Omental fat pad (tissue), 3 donors: ENCODE measurements at regions not wholly inside any gene's neighbourhood (a gene's known extent, or its start where the extent isn't known, plus 50 kb on each side); places are given as distances from the start of the nearest gene placed in this dataset.
"Not testable (repeated sequence)": the region's sequence is repeated elsewhere in the genome, so short reads cannot be mapped to it uniquely, and the experiment has no call there.

Experiments used
- ATAC-seq: fragments of 150-250 bp; one replicate; pipeline ENCODE4 v1.9.1; 2016; ENCODE audit warnings: mild to moderate bottlenecking, moderate library complexity; ENCODE audit not compliant: low FRiP score
- DNase-seq: peaks from one replicate; pipeline ENCODE4 v3.0.0-alpha.2; 2019; ENCODE audit warnings: low spot score
- TF ChIP-seq, protein P1 (sequence below), 3 donors: fragments of 450-650 bp; IDR thresholded peaks; one replicate each; pipeline ENCODE4 v1.5.1; 2016 to 2017; ENCODE audit warnings: antibody characterized with exemption in 3 of 3, mild to moderate bottlenecking in 3 of 3, moderate library complexity in 2 of 3

DNA sequence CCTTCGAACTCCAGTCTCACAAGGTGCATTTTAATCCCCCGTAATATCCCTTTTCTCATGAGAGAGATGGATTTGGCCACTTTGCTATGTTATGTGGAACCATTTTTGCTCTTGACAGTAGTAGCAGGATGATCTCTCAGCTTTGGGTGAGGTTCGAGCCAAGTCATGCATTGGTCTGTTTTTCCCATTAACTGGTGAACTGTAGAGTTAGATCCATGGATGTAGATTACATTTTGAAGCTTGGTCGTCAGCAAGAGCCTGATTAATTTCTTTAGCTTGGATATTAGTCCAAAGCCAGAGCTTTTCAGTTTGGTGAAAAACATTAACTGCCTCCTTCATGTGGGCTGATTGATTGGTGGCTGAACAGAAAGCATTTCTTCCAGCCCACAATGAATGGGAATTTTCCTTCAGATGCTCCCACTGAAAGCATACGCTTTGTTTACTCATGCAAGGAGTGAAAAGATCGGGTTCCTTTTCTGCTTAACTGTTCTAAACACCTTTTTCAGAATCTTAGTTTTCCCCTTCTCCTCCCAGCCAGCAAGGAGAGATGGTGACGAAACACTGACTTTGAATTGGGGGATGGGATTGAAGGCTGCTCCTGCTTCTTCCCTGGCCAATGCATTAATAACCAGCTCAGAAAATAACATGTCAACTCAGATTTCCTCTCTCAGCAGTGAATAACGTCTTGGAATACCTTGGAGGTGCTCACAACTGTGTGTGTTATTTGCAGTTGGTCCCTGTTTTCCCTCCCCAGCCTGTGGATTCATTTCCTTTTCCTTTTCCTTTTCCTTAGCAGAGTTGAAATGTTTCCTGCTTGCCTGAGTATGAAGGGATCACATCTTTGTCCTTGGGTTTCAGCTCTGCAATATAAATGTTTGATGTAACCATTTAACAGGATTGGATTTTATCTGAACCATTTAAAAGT is 351.8 kb upstream of the FZD8 start:
- ATAC-seq (no peak), DNase-seq (no peak)
- TF ChIP-seq, protein P1, sequence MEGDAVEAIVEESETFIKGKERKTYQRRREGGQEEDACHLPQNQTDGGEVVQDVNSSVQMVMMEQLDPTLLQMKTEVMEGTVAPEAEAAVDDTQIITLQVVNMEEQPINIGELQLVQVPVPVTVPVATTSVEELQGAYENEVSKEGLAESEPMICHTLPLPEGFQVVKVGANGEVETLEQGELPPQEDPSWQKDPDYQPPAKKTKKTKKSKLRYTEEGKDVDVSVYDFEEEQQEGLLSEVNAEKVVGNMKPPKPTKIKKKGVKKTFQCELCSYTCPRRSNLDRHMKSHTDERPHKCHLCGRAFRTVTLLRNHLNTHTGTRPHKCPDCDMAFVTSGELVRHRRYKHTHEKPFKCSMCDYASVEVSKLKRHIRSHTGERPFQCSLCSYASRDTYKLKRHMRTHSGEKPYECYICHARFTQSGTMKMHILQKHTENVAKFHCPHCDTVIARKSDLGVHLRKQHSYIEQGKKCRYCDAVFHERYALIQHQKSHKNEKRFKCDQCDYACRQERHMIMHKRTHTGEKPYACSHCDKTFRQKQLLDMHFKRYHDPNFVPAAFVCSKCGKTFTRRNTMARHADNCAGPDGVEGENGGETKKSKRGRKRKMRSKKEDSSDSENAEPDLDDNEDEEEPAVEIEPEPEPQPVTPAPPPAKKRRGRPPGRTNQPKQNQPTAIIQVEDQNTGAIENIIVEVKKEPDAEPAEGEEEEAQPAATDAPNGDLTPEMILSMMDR (IDR thresholded peaks at IDR 0.05), result no peak

GRCh38 chr10:35992107-35992506 is 350.0 kb upstream of the FZD8 start:
- DNase-seq (no peak), ATAC-seq (no peak)
- TF ChIP-seq, protein P1 (IDR thresholded peaks at IDR 0.05), result no peak

DNA sequence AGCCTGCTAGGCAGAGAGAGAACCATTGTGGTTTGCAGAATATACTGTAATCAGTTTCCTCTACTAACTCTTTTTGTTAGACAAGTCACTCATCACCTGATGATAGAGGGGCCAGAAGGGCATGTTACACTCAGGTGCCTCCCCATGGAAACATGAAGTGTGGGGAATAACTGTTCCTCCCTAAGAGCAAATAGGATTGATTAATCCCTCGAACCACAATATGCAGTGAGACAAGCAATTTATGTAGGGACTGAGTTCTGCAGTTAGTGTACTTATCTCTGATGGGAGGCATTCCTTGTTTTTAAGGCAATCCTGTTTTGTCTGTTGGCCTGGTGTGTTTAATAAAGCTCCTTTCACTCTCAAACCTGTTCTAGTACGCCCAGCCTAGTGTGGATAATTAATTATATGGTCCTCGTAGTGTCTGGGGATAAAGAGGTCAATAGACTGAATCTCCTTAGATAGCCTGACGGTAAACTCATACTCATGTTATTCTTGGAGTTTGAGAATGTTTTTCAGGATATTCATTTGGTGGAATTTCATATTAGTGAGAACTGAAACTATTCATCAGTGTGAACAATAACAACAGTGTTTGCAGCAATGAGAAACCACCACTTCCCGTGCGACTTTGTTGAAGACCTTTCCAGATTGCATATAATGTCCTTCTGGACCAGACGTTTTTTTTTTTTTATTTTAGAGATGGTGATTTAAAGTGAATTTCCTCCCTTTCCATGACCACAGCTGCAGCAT is 344.8 kb upstream of the FZD8 start:
- TF ChIP-seq, protein P1 (IDR thresholded peaks at IDR 0.05), result no peak
- no peak for ATAC-seq
- DNase-seq, result no peak

GRCh38 chr10:35979116-35979515 is 337.0 kb upstream of the FZD8 start:
- TF ChIP-seq, protein P1 (IDR thresholded peaks at IDR 0.05), result no peak
- DNase-seq, result no peak
- ATAC-seq, result no peak

GRCh38 chr10:35973912-35974591 is 332.0 kb upstream of the FZD8 start:
- DNase-seq, ATAC-seq: not testable (repeated sequence)

- TF ChIP-seq, protein P1 (IDR thresholded peaks at IDR 0.05), result no peak
- no peak for ATAC-seq
- DNase-seq, result no peak
These were observed 330.2 kb upstream of the FZD8 start for GRCh38 chr10:35972275-35972674.

DNA sequence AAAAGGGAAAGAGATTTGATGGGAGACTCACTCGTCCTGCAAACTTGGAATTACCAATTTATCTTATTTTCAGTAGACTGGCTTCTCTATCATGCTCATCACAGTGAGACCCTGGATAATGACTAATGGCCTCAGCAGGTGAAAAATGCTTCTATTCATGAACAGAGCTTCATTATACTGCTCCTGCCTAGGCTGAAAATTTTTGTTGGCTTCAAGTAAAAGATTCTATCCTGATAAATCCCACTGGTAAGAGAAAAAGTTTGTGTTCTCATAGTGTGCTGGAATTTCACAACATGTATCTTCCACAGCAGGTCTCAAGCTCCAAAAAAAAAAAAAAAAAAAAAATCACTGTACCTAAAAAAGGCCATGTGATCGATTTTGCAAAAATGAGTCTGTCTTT is 329.3 kb upstream of the FZD8 start:
- DNase-seq (no peak), ATAC-seq (no peak)
- TF ChIP-seq, protein P1 (IDR thresholded peaks at IDR 0.05), result no peak
